SHP77 (cell line): ENCODE measurements at regions not wholly inside any gene's neighbourhood (a gene's known extent, or its start where the extent isn't known, plus 50 kb on each side); places are given as distances from the start of the nearest gene placed in this dataset.

ENCODE experiments used
- DNase-seq, 2 experiments: peaks; one replicate each; lab custom pipeline; 2025; lab: John Stamatoyannopoulos, UW

- DNase-seq = no peak
These were observed 114.9 kb downstream of the OAT start for GRCh38 chr10:124303662-124304418.

DNA sequence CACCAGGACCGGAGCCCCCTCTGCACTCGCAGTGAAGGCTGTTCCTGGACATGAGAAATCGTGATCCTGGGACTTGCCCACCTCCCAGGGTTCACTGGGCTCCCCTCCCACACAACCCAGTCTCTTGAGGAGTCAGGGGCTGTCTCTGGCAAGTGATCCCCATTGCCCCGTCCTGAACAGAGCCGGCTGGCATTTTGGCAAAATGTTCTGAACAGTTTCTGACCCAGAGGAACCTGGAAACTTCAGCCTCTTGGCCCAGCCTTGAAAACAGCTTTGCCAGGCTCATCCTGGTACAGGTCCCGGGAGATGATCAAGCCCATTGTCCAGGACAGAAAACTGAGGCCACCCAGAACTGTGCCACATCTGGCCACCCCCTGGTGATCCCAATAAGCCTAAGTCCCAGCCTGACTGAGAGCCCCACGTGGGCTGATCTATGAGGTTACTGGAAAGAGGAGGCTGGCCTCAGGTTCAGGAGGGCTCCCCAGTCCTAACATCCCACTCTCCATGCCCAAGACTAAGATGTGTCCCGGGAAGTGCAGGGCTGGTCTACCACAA lies 115.7 kb downstream of the OAT start:
- DNase-seq = no peak

GRCh38 chr10:124301736-124302135 lies 117.0 kb downstream of the OAT start:
- DNase-seq = no peak

- DNase-seq = no peak
These were observed 118.0 kb downstream of the OAT start for GRCh38 chr10:124300735-124301134.

DNA sequence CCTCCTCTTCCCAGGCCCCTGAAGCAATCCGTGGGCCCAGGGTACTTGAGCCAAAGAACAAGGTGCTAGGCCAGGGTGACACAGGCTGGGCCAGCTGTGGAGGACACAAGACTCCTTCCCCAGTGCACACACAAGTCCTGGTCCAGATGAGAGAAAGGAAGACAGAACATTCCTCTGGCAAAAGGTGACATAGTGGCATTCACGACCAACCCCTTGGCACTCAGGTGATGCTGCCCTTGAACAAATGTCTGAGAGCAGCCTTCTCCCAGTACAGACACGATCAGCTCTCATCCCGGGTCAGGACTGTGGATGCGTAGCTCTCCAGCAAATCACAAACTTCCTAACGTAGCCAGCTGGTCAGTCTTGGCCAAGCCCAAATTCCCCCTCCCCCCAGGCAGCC lies 118.5 kb downstream of the OAT start:
- DNase-seq = no peak

- no peak for DNase-seq
These were observed 119.0 kb downstream of the OAT start for GRCh38 chr10:124299696-124300095.

- no peak for DNase-seq
These were observed 119.8 kb downstream of the OAT start for GRCh38 chr10:124298891-124299290.

DNA sequence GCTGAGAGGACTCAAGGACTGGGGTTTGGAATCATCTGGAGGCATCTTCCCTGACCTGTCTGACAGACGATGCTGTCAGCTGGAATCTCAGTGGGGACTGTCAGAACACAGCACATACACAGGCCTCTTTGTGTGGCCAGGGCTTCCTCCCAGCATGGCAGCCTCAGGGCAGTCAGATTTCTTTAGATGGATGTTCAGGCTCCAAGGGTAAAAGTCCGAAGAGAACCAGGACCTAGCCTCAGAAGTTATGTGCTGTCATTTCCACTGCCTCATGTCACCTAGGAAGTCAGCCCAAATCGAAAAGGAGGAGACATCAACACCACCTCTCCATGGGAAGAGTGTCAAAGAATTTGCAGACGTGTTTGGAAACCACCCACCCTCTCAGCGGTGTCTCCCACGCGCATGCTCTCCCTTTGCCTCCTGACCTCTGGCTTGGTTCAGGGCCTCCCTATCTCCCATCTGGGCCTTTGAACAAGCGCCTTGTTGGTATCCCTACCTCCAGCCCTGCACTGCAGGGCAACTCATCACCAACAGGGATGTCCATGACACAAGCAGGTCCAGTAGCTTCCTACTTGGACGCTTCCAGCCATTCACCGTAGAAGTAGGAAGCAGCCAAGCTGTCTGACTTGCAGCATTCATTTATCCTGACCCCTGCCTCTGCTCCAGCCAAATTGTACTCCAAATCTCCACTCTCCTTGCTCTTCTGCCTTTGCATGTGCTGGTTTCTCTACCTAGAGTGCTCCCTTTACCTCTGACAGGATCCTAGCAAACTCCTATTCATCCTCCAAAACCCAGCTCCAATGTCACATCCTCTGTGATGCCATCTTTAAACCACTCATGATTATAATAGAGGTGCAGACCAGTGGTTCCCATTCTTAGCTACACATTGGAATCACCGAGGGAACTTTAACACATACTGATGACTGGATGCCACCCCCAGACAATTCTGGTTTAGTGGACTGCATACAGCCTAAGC lies 121.6 kb downstream of the OAT start:
- DNase-seq = no peak

DNA sequence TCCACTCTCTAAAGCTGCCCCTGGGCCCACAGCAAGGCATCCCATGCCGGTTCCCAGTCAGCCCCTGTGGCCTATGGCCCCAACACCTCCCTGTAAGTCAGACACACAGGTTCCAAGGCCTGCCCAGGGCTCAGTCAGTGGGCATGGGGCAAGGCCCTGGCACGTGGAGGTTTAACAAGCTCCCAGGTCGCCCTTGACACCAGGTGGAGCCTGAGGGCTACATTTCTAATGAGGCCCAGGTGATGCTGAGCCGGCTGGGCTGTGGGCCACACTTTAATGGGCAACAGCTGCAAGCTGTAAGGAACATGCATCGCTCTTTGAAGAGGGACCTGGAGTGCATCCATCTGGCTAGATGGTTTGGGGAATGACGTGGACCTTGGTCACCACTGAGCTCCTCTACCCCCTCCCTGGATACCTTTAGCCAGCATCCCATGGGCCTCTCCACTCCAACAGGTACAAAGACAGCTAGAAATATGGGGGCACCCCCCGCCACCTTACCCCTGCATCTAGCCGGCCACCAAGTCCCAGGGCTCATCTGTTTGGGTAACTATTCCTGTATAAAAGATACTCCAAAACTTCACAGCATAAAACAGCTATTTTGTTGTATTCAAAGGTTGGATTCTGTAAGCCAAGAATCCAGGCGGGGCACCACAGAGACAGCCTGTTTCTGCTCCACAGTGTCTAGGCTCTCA lies 122.5 kb downstream of the OAT start:
- peak; percentile 80 to 92 for DNase-seq

- no peak for DNase-seq
These were observed 123.6 kb downstream of the OAT start for GRCh38 chr10:124294811-124295770.

DNA sequence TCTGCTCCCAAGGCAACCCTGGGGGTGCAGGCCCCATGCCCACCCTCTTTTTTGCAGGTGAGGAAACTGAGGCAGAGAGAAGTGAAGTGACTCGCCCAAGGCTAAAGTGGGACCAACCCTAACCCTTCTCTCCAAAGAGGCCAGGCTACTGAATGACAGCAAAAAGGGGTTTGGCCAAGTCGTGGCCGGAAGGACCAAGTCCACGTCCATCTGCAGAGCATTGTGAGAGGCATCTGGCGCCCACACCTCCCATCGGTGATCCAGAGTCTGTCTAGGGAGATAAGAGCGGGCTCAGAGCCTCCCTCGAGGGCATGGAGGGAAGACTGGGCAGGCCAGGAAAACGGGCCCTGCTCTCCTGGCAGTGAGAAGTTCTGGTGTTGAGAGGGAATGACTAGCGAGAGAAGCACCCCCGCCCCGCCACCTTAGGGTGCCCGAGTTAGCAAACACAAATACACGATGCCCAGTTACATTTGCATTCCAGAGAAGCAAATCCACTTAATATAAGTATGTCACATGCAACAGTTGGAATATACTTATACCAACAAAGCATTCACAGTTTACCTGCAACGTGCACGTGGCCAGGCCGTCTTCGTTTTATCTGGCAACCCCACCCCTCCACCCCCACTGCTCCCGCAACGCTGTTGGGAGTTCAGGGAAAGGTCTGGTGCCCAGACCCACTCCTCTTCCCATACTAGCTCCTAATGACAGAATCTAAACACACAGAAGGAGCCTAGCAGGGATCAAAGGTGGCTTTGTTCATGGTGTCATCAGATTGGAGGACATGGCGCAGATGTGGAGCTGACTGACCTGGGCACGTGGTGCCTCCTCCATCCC lies 124.9 kb downstream of the OAT start:
- DNase-seq = no peak

GRCh38 chr10:124292911-124293615 lies 125.7 kb downstream of the OAT start:
- no peak for DNase-seq

DNA sequence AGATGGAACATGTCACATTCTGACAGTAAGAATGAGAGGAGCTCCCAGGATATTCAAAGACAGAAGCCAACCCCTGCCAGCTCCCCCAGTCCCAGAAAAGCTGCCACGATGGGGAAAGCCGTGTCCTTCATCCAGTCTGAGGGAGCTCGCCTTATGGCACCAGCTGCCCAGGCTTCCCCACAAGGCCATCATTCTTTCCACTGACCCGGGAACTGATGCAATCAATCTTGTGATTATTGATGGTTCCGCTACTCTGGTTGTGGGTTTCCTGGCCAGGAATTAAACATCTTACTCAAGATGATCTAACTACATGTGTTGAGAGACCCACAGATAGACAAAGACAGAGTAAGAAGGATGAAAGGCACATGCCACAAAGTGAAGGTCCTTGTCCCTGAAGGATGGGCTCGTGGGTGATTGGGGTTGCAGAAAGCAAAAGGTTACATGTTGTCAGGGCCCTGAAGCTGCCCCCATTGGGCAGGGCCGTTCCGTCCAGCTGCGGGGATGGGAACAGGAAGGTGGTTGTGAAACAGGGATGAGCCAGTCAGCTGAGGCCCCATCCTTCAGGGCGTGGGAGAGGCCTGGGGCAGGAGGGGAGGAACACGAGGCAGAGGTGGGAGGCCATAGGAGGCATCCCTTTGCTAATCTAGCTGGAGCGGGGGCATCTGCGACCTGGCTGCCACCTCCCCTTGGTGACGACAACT lies 127.6 kb downstream of the OAT start:
- DNase-seq = no peak

DNA sequence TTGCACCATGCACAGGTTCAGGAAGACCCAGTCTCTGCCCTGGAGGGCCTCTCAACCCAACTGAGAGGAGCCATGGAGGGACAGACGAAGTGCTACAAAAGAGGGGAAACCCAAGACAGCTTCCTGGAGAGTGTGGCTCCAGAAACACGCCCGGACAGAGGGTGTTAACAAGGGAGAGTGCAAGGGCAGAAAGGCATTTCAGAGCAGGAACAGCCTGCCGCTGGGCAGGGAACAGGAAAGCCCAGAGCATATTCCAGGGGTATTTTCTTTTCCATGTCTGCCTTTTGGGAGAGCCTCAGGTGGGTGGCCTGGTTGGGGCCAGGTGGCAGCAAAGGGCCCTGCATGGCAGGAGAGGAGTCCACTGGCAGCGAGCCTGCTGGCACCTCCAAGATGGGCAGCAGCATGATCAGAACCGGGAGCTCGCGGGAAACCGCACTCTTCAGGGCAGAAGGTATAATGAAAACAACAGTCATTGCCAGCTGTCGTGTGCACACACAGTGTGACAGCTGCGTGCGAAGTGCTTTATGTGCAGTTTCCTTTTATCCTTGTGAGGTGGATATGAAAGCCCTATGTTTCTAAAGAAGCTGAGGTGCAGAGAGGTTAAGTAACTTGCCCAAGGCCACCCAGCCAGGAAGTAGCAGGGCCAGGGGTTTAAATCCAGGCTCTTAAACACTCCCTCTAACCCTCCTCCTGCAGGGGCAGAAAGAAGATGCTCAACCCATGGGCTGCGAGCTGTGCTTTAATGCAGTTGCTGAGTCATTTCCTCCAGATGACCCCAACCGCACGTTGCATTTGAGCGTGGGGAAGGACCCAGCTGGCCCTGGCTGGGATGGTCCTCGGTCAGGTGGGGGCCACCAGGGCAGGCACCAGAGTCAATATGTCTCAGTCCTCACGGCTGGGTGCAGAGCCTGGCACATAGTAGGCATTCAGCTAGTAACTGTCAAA lies 128.6 kb downstream of the OAT start:
- peak; percentile 88 to 91 for DNase-seq

- no peak for DNase-seq
These were observed 129.5 kb downstream of the OAT start for GRCh38 chr10:124288928-124289850.

- no peak for DNase-seq
These were observed 130.2 kb downstream of the OAT start for GRCh38 chr10:124288486-124288885.

DNA sequence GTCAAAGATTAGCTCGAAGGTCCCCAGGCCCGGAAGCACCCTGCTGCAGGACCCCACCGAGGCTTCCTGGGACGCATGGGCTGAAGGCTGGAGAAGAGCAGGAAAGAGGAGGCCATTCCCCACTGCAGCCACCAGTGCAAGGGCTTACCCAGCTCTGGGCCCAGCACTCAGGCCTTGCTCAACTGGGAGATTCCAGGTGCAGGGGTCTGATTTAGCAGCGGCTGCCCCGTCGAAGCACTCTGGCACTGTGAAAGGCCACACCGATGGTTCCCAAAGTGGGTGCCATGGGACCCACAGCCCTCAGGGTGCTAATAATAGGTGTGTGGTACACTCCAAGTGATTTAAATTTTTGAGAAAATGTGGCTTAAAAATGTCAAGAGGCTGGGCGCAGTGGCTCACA lies 130.9 kb downstream of the OAT start:
- DNase-seq = no peak
